Parathyroid adenoma (tissue), 2 donors: ENCODE measurements at regions not wholly inside any gene's neighbourhood (a gene's known extent, or its start where the extent isn't known, plus 50 kb on each side); places are given as distances from the start of the nearest gene placed in this dataset.

Experiments used
- H2AFZ ChIP-seq: fragments of 300-600 bp; sonication (generic); one replicate; pipeline ENCODE4 v1.7.0; 2017; ENCODE audit warnings: antibody characterized with exemption, mild to moderate bottlenecking
- H3K27ac ChIP-seq: fragments of 300-600 bp; sonication (generic); one replicate; pipeline ENCODE4 v1.7.0; 2017
- H3K27me3 ChIP-seq: fragments of 300-600 bp; sonication (generic); one replicate; pipeline ENCODE4 v1.7.0; 2017; ENCODE audit warnings: low read length; ENCODE audit not compliant: control insufficient read depth, insufficient read depth
- H3K36me3 ChIP-seq: fragments of 300-600 bp; sonication (generic); one replicate; pipeline ENCODE4 v1.7.0; 2017; ENCODE audit warnings: low read length; ENCODE audit not compliant: control insufficient read depth, insufficient read depth
- H3K4me1 ChIP-seq: fragments of 300-600 bp; sonication (generic); one replicate; pipeline ENCODE4 v1.7.0; 2017; ENCODE audit warnings: control low read depth
- H3K4me2 ChIP-seq: fragments of 300-600 bp; sonication (generic); one replicate; pipeline ENCODE4 v1.7.0; 2017; ENCODE audit warnings: low read length
- H3K4me3 ChIP-seq: fragments of 300-600 bp; sonication (generic); one replicate; pipeline ENCODE4 v1.7.0; 2017; ENCODE audit warnings: low read depth, low read length
- H3K79me2 ChIP-seq: fragments of 300-600 bp; sonication (generic); one replicate; pipeline ENCODE4 v1.7.0; 2017; ENCODE audit warnings: control low read depth
- H3K9ac ChIP-seq: fragments of 300-600 bp; sonication (generic); one replicate; pipeline ENCODE4 v1.7.0; 2017; ENCODE audit warnings: mild to moderate bottlenecking
- H3K9me3 ChIP-seq: fragments of 300-600 bp; sonication (generic); one replicate; pipeline ENCODE4 v1.7.0; 2017; ENCODE audit warnings: low read length; ENCODE audit not compliant: control insufficient read depth
- TF ChIP-seq, protein P1 (sequence below): fragments of 300-600 bp; sonication (generic); IDR thresholded peaks from one replicate; pipeline ENCODE4 v1.7.0; 2017; ENCODE audit warnings: antibody characterized with exemption, mild to moderate bottlenecking
- donor health status: primary hyperparathyroidism.

DNA sequence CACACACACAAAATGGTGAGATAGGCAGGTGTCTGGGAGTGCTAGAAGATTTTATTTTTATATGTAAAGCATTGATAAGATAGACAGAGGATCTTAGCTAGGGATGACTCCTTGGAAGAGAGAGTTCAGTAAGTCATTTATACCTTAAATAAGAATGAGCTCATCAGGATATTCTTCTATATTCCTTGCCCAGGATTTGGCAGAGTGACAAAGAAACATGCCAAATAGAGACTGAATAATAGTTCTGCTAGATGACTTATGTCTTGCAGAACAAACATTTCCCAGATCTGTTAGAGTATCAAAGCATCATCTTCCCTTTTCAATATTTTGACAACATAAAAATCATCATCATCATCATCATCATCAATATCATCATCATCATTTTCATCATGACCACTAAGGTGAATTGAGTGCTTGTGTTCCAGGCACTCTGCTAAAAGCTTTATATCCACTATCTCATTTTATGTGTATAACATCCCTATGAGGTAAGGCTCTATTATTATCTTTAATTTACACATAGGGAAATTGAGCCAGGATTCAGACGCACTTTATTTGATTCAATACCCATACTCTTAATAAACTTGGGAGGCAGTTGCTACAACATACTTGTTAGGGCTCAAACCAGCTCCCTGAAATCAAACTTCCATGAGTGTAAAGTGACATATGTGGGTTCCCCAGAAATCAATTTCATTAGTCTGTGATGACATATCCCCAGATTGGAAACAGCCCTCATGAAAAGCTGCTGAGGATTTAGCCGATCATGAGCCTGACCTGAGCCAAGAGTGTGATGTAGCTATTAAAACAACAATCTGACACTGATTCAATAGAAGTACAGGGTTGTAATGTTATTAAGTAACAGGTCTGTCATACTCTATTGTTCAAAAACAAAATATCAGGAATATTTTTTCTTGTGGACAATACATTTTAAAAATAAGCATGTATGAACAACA is 176.3 kb upstream of the SEMA6A start:
- Histone ChIP-seq H3K36me3 (no peaks in the 10 kb centered on the region), H3K4me3 (no peak overlapping the region), H3K4me1 (no peaks in the 10 kb centered on the region), H3K27ac (no peak overlapping the region), H3K9ac (no peak overlapping the region), H2AFZ (no peak overlapping the region), H3K9me3 (no peaks in the 10 kb centered on the region), H3K27me3 (no peaks in the 10 kb centered on the region), H3K4me2 (no peak overlapping the region), H3K79me2 (no peaks in the 10 kb centered on the region)
- TF ChIP-seq, protein P1, sequence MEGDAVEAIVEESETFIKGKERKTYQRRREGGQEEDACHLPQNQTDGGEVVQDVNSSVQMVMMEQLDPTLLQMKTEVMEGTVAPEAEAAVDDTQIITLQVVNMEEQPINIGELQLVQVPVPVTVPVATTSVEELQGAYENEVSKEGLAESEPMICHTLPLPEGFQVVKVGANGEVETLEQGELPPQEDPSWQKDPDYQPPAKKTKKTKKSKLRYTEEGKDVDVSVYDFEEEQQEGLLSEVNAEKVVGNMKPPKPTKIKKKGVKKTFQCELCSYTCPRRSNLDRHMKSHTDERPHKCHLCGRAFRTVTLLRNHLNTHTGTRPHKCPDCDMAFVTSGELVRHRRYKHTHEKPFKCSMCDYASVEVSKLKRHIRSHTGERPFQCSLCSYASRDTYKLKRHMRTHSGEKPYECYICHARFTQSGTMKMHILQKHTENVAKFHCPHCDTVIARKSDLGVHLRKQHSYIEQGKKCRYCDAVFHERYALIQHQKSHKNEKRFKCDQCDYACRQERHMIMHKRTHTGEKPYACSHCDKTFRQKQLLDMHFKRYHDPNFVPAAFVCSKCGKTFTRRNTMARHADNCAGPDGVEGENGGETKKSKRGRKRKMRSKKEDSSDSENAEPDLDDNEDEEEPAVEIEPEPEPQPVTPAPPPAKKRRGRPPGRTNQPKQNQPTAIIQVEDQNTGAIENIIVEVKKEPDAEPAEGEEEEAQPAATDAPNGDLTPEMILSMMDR = no peak

GRCh38 chr5:116747881-116748280 is 173.3 kb upstream of the SEMA6A start:
- Histone ChIP-seq H3K4me2 (no peak overlapping the region), H3K9me3 (no peaks in the 10 kb centered on the region), H3K79me2 (no peaks in the 10 kb centered on the region), H3K36me3 (no peaks in the 10 kb centered on the region), H3K4me3 (no peak overlapping the region), H3K27me3 (no peaks in the 10 kb centered on the region), H3K9ac (no peak overlapping the region), H3K4me1 (no peaks in the 10 kb centered on the region), H3K27ac (no peak overlapping the region), H2AFZ (no peak overlapping the region)
- TF ChIP-seq, protein P1 = no peak

DNA sequence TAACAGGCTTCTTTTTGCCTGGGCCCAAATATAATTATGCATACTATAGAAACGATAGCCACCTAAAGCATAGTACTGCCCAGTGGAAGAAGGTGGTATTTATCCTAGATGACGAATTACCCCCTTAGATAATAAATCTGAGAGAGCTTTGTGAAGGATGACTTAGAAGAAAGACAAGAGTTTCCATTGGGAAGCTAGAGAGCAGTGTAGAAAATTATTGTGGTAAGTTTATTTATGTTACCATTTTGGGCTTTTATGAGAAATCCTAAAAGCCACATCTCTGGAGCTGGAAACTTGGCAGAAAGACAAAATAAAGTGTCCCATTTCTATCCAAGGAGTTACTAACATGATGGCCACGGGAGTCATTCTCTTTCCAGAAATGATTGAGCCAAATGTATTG is 172.0 kb upstream of the SEMA6A start:
- Histone ChIP-seq H3K36me3 (no peaks in the 10 kb centered on the region), H3K4me1 (no peaks in the 10 kb centered on the region), H3K27ac (no peak overlapping the region), H3K4me2 (no peak overlapping the region), H3K9me3 (no peaks in the 10 kb centered on the region), H3K9ac (no peak overlapping the region), H3K4me3 (no peak overlapping the region), H2AFZ (no peak overlapping the region), H3K79me2 (no peaks in the 10 kb centered on the region), H3K27me3 (no peaks in the 10 kb centered on the region)
- TF ChIP-seq, protein P1 = no peak

DNA sequence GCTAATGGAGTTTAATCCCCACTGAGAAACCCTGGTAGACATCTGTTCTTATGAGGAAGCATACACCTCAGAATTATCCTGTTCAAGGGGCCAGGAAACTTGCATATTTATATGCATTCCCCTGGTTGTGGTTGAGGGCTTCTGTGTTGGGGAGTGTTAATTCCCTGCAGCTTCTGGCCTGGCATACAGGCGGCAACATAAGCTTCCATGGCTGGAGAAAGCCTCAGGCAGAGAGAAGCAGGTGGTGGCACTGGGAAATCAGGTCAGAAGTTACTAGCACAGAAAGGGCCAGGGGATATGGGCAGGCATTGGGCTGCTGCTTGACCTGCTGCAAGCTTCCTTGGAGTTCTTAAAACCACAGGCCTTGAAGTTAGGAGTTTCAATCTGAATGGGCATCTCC is 166.1 kb upstream of the SEMA6A start:
- H3K9ac ChIP-seq = no peak overlapping the region
- H3K4me1 ChIP-seq = no peaks in the 10 kb centered on the region
- H3K36me3 ChIP-seq = no peaks in the 10 kb centered on the region
- no peak overlapping the region for H3K4me2 ChIP-seq
- TF ChIP-seq, protein P1 = no peak
- no peaks in the 10 kb centered on the region for H3K27me3 ChIP-seq
- no peak overlapping the region for H3K4me3 ChIP-seq
- H3K27ac ChIP-seq = no peak overlapping the region
- H3K9me3 ChIP-seq = no peaks in the 10 kb centered on the region
- H3K79me2 ChIP-seq = no peaks in the 10 kb centered on the region
- no peak overlapping the region for H2AFZ ChIP-seq

DNA sequence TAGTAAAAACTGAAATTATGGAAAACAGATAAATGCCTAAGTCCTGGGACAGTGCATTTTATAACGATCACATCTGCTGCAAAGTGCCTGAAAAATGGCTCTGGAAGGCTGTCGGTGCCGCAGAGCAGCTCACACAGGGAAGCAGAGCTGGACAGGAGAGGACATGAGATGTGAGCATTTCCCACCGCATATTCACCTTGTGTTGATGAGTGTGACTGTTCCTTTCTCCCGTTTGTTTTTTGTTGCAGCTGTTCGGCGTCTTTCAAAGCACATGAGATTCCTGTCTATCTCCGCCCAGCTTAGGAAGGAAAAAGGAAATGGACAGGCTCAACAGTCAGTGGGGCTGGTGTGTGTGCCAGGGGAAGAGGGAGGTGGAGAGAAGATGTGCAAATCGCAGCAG is 164.9 kb upstream of the SEMA6A start:
- H3K9me3 ChIP-seq = no peaks in the 10 kb centered on the region
- H3K79me2 ChIP-seq = no peaks in the 10 kb centered on the region
- H3K27ac ChIP-seq = no peak overlapping the region
- TF ChIP-seq, protein P1 = no peak
- H3K27me3 ChIP-seq = no peaks in the 10 kb centered on the region
- H3K36me3 ChIP-seq = no peaks in the 10 kb centered on the region
- no peak overlapping the region for H3K9ac ChIP-seq
- no peak overlapping the region for H3K4me3 ChIP-seq
- no peaks in the 10 kb centered on the region for H3K4me1 ChIP-seq
- no peak overlapping the region for H2AFZ ChIP-seq
- no peak overlapping the region for H3K4me2 ChIP-seq
